Neural cell (in vitro differentiated cells): ENCODE measurements at regions not wholly inside any gene's neighbourhood (a gene's known extent, or its start where the extent isn't known, plus 50 kb on each side); places are given as distances from the start of the nearest gene placed in this dataset.

Source experiments
- CTCF ChIP-seq: fragments of 450-650 bp; IDR thresholded peaks from 2 replicates; pipeline ENCODE4 v1.5.1; 2014; ENCODE audit warnings: antibody characterized with exemption, mild to moderate bottlenecking, moderate library complexity; ENCODE audit not compliant: poor library complexity, severe bottlenecking
- EP300 ChIP-seq: fragments of 450-650 bp; conservative IDR thresholded peaks from 2 replicates; pipeline ENCODE4 v1.6.1; 2014; ENCODE audit warnings: antibody characterized with exemption, mild to moderate bottlenecking, moderate library complexity; ENCODE audit not compliant: poor library complexity, severe bottlenecking
- EZH2 ChIP-seq: fragments of 200-600, 300-800 bp; shearing (Covaris generic), sonication (generic); IDR thresholded peaks from 2 replicates; pipeline ENCODE4 v1.6.1; 2014; ENCODE audit warnings: antibody characterized with exemption, low read length, borderline replicate concordance, mild to moderate bottlenecking; ENCODE audit not compliant: insufficient read depth, poor library complexity, severe bottlenecking
- MXI1 ChIP-seq: fragments of 450-650 bp; conservative IDR thresholded peaks from 2 replicates; pipeline ENCODE4 v1.6.1; 2014; ENCODE audit warnings: antibody characterized with exemption, mild to moderate bottlenecking; ENCODE audit not compliant: poor library complexity, severe bottlenecking
- POLR2AphosphoS5 ChIP-seq: IDR thresholded peaks from 2 replicates; pipeline ENCODE4 v1.6.1; 2012
- RAD21 ChIP-seq: fragments of 450-650 bp; conservative IDR thresholded peaks from 2 replicates; pipeline ENCODE4 v1.6.1; 2014; ENCODE audit warnings: antibody characterized with exemption, mild to moderate bottlenecking, moderate library complexity
- REST ChIP-seq: IDR thresholded peaks from 2 replicates; pipeline ENCODE4 v1.6.1; 2012; ENCODE audit warnings: borderline replicate concordance
- SMC3 ChIP-seq: fragments of 450-650 bp; conservative IDR thresholded peaks from 2 replicates; pipeline ENCODE4 v1.6.1; 2014; ENCODE audit warnings: antibody characterized with exemption, mild to moderate bottlenecking, moderate library complexity; ENCODE audit not compliant: poor library complexity
- TAF1 ChIP-seq: IDR thresholded peaks from 2 replicates; pipeline ENCODE4 v1.6.1; 2012; ENCODE audit warnings: low read depth

- no peak for TF ChIP-seq POLR2AphosphoS5
- no peak for TF ChIP-seq CTCF
- TF ChIP-seq RAD21: no peak
- no peak for TF ChIP-seq REST
- TF ChIP-seq EP300: no peak
- no peak for TF ChIP-seq MXI1
- TF ChIP-seq EZH2: no peak
- no peak for TF ChIP-seq SMC3
- no peak for TF ChIP-seq TAF1
These were observed 153.5 kb upstream of the STK32A start for GRCh38 chr5:147081311-147081764.
